Sigmoid colon (tissue), 6 donors: ENCODE measurements at regions not wholly inside any gene's neighbourhood (a gene's known extent, or its start where the extent isn't known, plus 50 kb on each side); places are given as distances from the start of the nearest gene placed in this dataset.

Experiments
- DNase-seq: peaks from one replicate; pipeline ENCODE4 v3.0.0-alpha.2; 2019
- H3K27ac ChIP-seq, 4 donors: fragments of 200-600 bp; sonication (generic); one replicate each; pipeline ENCODE4 v1.5.1; 2016 to 2019; ENCODE audit warnings: mild to moderate bottlenecking in 1 of 4
- H3K27me3 ChIP-seq, 3 donors: fragments of 200-600 bp; sonication (generic); one replicate each; pipeline ENCODE4 v1.5.1; 2019; ENCODE audit warnings: mild to moderate bottlenecking in 1 of 3
- H3K36me3 ChIP-seq, 4 donors: fragments of 200-600 bp; sonication (generic); one replicate each; pipeline ENCODE4 v1.5.1; 2016 to 2019
- H3K4me1 ChIP-seq, 4 donors: fragments of 200-600 bp; sonication (generic); one replicate each; pipeline ENCODE4 v1.5.1; 2017 to 2019
- H3K4me3 ChIP-seq, 4 donors: fragments of 200-600 bp; sonication (generic); one replicate each; pipeline ENCODE4 v1.5.1; 2017 to 2019; ENCODE audit warnings: mild to moderate bottlenecking in 2 of 4, moderate library complexity in 1 of 4
- H3K9me3 ChIP-seq, 4 donors: fragments of 200-600 bp in 3 of 4; sonication (generic) in 3 of 4; one replicate each; pipeline versions ENCODE4 v1.5.1 to v1.6.1; 2013 to 2019
- EP300 ChIP-seq, 4 donors: sonication (generic); formaldehyde crosslinking; IDR thresholded peaks; one replicate each; pipeline ENCODE4 v1.6.1; 2017; ENCODE audit warnings: antibody characterized with exemption in 4 of 4
- POLR2A ChIP-seq, 2 donors: fragments of 450-650 bp; IDR thresholded peaks; one replicate each; pipeline ENCODE4 v1.6.1; 2016; ENCODE audit warnings: antibody characterized with exemption in 2 of 2, mild to moderate bottlenecking in 2 of 2, moderate library complexity in 2 of 2
- POLR2AphosphoS5 ChIP-seq, 4 donors: sonication (generic); formaldehyde crosslinking; IDR thresholded peaks; one replicate each; pipeline ENCODE4 v1.6.1; 2017; ENCODE audit warnings: antibody characterized with exemption in 4 of 4
- WGBS, 2 donors: extraction: QIAGEN DNeasy Blood & Tissue Kit; methylation state at CpG; one replicate each; pipeline ENCODE4 v1.1.7; 2013; 5-methylcytosine and 5-hydroxymethylcytosine counted together
- intact Hi-C: fragments of 100-400 bp; cut with DNase I; formaldehyde crosslinking; loops from one replicate; pipeline ENCODE4 v1.15.1; 2023
- TF ChIP-seq, protein P1 (sequence below), 4 experiments: fragments of 450-650 bp in 3 of 4; fragments of 200-600 bp in 1 of 4; IDR thresholded peaks; one replicate each; pipeline ENCODE4 v1.5.1; 2016 to 2019; ENCODE audit warnings: antibody characterized with exemption in 4 of 4, mild to moderate bottlenecking in 3 of 4, moderate library complexity in 2 of 4
- donor health status: healthy with polysubstance abuse.
- donor health status: healthy.

DNA sequence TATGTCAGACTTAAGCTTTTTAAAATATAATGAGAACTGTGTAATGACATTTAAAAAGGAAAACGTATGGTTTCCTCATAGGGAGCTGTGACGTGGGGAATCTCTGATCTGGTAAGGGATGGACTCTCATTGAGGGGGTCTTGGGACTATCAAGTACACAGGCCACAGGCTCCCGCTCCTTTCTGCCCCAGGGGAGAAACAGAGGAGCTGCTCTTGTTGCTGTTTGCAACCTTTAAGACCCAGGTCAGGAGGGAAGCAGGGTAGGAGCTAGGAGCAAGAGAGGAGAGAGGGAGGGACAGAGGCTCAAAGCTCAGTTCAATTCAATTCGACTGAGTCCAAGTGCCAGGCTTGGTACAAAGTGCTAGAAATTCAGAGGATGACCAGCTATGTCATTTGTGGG is 185.1 kb upstream of the CSF3R start:
- TF ChIP-seq, protein P1, sequence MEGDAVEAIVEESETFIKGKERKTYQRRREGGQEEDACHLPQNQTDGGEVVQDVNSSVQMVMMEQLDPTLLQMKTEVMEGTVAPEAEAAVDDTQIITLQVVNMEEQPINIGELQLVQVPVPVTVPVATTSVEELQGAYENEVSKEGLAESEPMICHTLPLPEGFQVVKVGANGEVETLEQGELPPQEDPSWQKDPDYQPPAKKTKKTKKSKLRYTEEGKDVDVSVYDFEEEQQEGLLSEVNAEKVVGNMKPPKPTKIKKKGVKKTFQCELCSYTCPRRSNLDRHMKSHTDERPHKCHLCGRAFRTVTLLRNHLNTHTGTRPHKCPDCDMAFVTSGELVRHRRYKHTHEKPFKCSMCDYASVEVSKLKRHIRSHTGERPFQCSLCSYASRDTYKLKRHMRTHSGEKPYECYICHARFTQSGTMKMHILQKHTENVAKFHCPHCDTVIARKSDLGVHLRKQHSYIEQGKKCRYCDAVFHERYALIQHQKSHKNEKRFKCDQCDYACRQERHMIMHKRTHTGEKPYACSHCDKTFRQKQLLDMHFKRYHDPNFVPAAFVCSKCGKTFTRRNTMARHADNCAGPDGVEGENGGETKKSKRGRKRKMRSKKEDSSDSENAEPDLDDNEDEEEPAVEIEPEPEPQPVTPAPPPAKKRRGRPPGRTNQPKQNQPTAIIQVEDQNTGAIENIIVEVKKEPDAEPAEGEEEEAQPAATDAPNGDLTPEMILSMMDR (IDR thresholded peaks at IDR 0.05), result no peak
- TF ChIP-seq POLR2AphosphoS5 (IDR thresholded peaks at IDR 0.05), result no peak
- TF ChIP-seq EP300 (IDR thresholded peaks at IDR 0.05), result no peak
- no peak for TF ChIP-seq POLR2A (IDR thresholded peaks at IDR 0.05)
- 41 to 58% methylated on average over 4 of the region's 4 CpGs for WGBS, 2 donors
- peaks cover 0 to 38% (median 13%) of the 10 kb centered on the region in 3 donors for H3K27me3 ChIP-seq

DNA sequence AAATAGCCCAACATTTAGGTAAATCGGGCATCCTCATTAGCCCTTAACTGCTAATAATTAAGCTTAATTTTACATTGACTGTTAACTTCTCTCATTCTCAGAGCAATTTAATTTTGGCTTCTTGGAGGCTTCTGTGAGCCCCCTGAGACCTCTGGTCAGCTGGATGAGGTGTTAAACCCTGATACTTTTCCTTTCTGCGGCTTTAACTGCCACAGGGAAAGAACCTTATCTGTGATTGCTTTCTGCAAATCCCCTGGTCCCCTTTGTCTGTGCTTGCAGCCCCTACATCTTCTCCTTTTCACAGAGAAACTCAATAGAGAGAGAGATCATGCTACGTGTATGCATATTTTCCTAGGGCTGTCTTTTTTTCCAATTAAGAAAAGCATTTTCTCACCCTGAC is 184.5 kb upstream of the CSF3R start:
- DNase-seq, result no peak
- Histone ChIP-seq H3K4me1 (no peaks in the 10 kb centered on the region), H3K27me3 (peaks cover 0 to 32% (median 8%) of the 10 kb centered on the region in 3 donors), H3K4me3 (no peak overlapping the region), H3K27ac (no peak overlapping the region), H3K36me3 (no peaks in the 10 kb centered on the region), H3K9me3 (no peaks in the 10 kb centered on the region)
- no peak for TF ChIP-seq POLR2AphosphoS5 (IDR thresholded peaks at IDR 0.05)
- TF ChIP-seq, protein P1 (IDR thresholded peaks at IDR 0.05), result no peak
- no peak for TF ChIP-seq POLR2A (IDR thresholded peaks at IDR 0.05)
- no peak for TF ChIP-seq EP300 (IDR thresholded peaks at IDR 0.05)
- intact Hi-C loops, result no loop called here
- 61 to 77% methylated on average over 3 of the region's 3 CpGs for WGBS, 2 donors

More for the DNA sequence above, 185.1 kb upstream of the CSF3R start:
- DNase-seq, result no peak
- Histone ChIP-seq H3K4me3 (no peak overlapping the region), H3K4me1 (no peaks in the 10 kb centered on the region), H3K9me3 (no peaks in the 10 kb centered on the region), H3K27ac (no peak overlapping the region), H3K36me3 (no peaks in the 10 kb centered on the region)
- intact Hi-C loops, result no loop called here

DNA sequence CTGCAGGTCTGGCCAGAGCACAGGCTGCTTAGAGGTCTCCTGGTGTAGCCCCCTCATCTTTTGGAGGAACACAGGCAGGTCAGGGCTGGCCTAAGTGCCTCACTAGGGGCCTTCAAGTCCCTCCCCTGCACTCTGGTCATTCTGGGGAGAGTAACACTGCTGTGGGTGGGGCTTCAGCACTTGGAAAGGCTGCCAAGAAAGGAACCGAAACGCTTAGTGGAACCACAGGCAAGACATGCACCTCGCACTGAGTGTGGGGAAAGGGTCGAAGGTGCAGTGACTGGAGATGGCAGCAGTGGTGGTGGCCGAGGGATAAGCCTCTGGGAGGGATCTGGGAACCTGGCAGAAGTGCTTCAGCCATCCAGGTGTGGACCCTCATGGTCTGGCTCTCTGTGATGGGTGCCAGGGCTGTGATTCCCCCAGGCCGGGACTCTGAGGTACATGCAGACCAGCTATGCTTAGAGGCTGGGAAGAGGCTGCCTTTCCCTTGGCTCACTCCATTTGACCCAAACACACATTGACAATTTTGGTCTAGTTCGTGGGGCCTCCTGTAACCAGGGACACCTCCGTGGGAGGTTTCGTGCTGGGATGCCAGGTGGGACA is 182.9 kb upstream of the CSF3R start:
- TF ChIP-seq, protein P1 (IDR thresholded peaks at IDR 0.05), result no peak
- no peak for TF ChIP-seq POLR2AphosphoS5 (IDR thresholded peaks at IDR 0.05)
- no peak for TF ChIP-seq POLR2A (IDR thresholded peaks at IDR 0.05)
- TF ChIP-seq EP300 (IDR thresholded peaks at IDR 0.05), result no peak
- no peaks in the 10 kb centered on the region for H3K4me1 ChIP-seq
- no peak overlapping the region for H3K27ac ChIP-seq
- H3K36me3 ChIP-seq, result no peaks in the 10 kb centered on the region
- intact Hi-C loops, result no loop called here
- no peak for DNase-seq
- peaks cover 0 to 21% (median 0%) of the 10 kb centered on the region in 3 donors for H3K27me3 ChIP-seq
- H3K4me3 ChIP-seq, result no peak overlapping the region
- no peaks in the 10 kb centered on the region for H3K9me3 ChIP-seq
- 74 to 78% methylated on average over 9 of the region's 9 CpGs for WGBS, 2 donors

DNA sequence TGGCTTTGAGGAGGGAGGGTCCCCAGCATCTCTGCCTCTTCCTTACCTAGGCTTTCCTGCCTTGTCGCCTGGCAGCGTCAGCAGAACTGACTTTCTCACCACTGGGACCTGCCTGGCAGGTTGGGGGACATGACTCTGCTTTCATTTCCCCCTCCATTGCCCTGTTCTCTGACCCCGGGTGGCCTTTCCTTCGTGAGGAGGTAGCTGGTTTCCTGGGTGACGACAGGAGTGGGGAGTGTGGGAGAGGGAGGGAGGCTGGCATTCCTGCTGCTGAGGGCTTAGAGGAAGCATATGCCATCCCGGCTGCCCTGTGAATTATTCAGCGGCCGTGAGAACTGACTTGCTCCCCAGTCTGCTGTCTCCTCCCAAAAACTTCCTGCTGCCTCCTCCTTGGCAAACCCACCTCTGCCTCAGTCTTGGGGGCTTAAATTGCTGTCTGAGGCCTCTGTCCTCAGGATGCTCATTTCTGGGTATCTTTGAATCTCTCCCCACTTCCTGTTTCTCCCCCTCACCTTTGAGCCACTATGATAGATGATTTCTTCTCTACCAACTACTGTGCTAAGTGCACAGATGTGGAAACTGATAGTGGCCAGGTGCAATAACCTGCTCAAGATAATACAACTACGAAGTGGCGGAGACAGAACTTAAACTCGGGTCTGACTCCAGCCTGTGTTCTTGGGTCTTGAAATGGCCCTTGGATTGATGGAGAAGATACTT is 182.0 kb upstream of the CSF3R start:
- no peak for TF ChIP-seq POLR2A (IDR thresholded peaks at IDR 0.05)
- no peak for TF ChIP-seq EP300 (IDR thresholded peaks at IDR 0.05)
- no peak for TF ChIP-seq POLR2AphosphoS5 (IDR thresholded peaks at IDR 0.05)
- TF ChIP-seq, protein P1 (IDR thresholded peaks at IDR 0.05), result no peak
- Histone ChIP-seq H3K36me3 (no peaks in the 10 kb centered on the region), H3K27ac (no peak overlapping the region), H3K27me3 (peaks cover 0 to 14% (median 0%) of the 10 kb centered on the region in 3 donors), H3K4me1 (no peaks in the 10 kb centered on the region), H3K4me3 (no peak overlapping the region), H3K9me3 (no peaks in the 10 kb centered on the region)
- no peak for DNase-seq
- intact Hi-C loops, result no loop called here
- WGBS, 2 donors, result 49 to 60% methylated on average over 11 of the region's 11 CpGs
